Pulmonary artery endothelial cell (primary cell): ENCODE measurements at regions not wholly inside any gene's neighbourhood (a gene's known extent, or its start where the extent isn't known, plus 50 kb on each side); places are given as distances from the start of the nearest gene placed in this dataset.

Source experiments
- DNase-seq: peaks from one replicate; pipeline ENCODE4 v3.0.0-alpha.2; 2011; ENCODE audit warnings: low read depth, low spot score

DNA sequence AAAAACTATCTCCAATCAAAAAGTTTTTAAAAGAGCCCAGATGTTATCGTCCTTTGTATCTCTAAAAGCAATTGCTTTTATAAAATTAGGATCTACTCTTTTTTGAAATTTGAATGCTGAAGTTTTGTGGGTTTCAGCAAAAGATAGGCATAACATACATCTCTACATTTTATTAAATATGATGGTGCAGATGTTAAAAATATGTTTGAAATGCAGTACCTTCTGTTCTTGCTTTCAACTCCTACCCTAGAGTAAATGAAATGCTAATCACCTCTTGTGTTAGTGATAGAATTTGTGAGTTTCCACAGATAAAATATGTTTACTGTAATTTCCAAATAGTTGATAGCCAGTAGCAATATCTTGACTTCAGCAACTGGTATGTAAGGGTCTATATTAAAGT is 95.7 kb upstream of the VPREB1 start:
- DNase-seq = no peak

DNA sequence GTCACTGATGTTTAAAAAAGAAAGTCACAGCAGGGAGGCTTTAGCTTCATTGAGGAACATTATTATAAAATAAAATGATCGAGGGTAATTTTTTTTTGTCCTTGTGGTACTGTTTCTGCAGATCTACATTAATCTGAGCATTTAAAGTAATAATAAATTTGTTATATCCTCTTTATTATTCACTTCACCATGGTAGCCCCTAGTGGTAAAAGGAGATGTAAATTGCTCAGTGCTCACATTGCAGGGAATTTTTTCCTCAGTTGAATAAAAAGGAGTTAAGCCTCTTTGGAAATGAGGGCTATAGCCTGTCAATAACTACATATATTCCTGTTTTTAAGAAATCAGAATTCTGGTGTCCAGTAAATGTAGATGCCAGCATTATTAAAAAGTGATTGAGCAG is 99.7 kb upstream of the VPREB1 start:
- DNase-seq = no peak

DNA sequence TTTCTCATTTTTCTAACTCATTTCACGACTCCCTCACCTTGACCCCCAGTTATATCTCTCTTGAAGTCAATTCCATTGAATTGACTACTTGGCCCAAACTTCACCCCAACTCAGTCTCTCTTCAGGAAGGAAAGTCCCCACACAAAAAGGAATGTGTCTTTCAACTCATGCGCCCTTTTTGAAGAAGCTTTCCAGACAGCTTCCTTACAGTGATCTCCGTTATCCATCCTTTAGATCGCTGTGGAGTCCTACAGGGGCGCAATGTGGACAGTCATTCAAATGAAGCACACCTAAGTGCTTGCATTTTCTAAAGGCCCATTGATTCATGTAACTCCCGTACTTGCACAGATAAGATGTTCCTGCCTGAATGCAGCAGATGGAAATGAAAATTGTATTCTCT is 101.1 kb upstream of the VPREB1 start:
- no peak for DNase-seq

DNA sequence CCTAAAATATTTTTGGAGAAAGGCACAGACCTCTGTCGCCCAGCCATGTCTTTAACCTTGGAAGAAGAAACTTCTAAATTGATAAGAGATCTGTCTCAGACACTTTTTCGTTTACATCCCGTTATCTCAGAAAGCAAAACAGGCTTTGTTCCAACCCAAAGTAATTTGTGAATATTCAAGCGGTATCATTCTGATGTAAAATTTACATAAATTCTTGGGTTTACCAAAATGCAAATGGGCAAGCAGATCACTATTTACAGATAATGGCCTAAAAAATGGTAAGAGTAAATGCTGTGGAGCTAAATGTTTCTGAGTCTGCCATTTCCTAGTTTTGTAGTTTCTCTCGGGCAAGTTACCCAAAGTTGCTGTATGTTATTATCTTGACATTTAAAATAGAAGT is 101.9 kb upstream of the VPREB1 start:
- no peak for DNase-seq

DNA sequence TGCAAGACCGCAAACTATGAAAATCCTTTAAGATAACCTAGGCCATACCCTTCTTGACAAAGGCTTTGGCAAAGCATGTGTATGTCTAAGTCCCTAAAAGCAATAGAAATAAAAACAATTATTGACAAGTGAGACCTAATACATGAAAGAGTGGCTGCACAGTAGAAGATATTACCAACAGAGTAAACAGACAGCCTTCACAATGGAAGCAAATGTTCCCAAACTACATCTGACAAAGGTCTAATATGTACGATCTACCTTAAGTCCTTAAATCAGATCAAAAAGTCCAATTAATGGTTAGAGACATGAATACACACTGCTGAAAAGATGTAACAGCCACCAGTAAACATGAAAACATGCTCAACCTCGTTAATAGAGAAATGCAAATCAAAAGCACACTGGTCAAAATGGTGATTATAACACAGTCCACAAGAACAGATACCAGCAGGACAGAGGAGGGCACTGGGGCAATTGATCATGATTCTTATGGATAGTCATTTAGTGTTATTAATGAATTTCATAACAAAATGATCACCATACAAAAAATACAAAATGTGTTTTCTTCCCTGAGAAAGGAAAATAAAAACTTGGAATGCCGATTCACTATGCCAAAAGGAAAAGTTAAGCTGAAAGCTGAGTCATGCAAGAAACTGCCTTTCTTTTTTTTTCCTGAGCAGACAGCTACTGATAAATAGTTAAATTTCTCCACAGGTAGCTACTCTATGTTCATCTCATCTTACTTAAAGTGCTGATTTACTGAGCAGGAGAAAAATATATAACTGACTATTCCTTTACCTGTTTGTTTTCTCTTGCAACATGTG is 102.6 kb upstream of the VPREB1 start:
- DNase-seq = no peak

DNA sequence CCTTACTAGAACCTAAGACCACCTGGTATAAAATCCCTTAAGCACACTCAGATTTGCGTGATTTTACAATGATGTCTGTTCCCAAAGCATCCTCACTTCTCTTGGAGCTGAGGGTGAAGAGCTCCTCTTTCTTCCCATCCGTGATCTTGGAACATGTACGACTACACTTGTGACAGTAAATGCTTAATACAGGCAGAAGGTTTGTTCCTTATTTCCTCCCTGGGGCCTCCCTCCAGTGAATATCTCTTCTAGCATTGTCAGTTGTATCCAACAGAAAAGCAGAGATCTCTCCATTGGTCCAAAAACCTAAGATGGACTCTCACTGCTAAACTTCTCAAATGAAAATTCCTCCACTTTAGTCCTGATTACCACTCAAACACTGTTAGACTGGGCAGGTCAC is 103.6 kb upstream of the VPREB1 start:
- DNase-seq = no peak

DNA sequence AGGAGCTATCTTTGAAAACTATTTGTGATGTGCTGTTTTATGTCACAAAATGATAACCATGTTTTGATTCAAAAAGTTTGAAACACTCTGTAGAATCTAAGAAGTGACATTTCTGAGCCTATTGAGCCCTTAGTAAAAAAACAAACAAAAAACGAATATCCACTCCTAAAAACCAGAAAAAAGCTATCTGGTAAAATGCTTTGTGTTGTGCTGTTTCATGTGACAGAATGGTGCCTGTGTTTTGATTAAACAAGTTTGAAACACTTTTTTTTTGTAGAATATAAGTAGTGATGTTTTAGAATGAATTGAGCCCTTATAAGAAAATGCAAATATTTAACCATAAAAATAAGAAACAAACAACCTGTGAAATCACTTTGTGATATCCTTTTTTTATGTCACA is 105.2 kb upstream of the VPREB1 start:
- no peak for DNase-seq

DNA sequence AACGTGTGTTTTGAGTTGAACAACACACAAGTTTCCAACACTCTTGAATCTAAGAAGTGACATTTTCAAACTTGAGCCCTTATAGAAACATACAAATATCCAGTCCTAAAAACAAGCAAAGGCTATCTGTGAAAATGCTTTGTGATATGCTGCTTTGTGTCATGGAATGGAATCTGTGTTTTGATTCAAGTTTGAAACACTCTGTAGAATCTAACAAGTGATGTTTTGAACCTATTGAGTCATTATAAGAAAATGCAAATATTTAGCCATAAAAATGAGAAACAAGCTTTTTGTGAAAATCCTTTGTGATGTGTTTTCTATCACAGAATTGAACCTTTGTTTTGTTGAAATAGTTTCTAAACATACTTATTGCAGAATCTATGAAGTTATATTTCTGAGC is 105.7 kb upstream of the VPREB1 start:
- no peak for DNase-seq

DNA sequence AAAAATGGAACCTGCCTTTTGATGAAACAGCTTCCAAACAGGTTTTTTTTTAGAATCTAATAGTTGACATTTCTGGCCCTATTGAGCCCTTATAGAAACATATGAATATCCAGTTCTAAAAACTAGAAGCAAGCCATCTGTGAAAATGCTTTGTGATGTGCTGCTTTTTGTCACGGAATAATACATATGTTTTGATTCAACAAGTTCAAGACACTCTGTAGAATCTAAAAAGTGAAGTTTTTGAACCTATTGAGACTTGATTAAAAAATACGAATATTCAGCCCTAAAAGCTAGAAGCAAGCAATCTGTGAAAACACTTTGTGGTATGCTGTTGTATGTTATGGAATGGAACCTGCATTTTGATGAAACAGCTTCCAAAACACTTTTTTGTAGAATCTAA is 106.7 kb upstream of the VPREB1 start:
- no peak for DNase-seq

DNA sequence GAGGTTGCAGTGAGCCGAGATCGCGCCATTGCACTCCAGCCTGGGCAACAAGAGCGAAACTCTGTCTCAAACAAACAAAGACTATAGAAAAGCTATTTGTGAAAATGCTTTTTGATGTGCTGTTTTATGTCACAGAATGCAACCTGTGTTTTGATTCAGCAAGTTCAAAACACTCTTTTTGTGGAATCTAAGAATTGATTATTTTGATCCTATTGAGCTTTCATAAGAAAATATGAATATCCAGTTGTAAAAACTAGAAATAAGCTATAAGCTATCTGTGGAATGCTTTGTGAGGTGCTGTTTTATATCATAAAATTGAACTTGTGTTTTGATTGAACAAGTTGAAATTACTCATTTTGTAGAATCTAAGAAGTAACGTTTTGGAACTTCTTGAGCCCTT is 110.7 kb upstream of the VPREB1 start:
- no peak for DNase-seq

DNA sequence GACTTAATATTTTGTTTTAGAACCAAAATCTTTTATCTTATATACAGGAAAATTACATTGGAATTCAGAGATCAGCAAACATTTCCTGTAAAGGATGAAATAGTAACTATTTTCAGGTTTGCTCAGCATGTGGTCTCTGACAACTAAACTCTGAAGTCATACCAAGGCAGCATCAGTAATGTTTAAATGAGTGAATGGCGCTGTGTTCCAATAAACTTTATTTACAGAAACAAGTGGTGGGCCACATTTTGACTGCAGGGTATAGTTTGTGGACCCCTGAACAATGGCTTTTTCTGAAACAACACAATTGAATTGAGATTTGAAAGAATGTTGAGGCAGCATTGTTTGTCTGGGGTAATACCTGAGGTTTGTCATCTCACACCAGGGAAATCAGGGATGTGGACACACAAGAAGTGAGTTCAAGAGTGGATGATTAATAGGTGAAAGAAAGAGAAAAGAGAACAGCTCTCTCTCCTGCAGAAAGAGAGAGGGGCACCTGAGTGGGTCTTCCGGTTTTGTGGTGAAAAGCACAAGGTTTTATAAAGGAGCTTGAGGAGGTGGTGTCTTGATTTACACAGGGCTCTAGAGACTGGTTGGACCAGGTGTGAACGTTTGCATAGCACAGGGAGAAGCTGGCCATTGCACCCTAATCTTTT is 113.5 kb upstream of the VPREB1 start:
- no peak for DNase-seq

DNA sequence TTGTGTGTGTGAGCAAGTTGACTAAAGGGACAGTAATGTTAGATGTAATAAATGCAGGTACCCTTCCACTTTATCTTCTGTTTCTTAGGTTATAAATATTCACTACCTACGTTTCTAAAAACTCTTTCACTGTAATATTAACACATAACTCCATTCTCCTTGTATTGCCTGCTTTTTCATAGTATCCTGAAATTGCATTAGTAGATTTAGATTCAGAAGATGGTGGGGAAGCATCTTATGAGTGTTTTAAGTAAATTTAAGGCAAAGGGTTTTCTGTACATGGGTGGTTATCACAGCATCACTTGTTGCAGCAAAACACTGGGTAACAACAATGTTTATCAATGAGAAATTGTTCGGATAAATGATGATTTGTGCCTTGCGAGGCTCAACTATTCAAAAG is 115.2 kb upstream of the VPREB1 start:
- DNase-seq = no peak

DNA sequence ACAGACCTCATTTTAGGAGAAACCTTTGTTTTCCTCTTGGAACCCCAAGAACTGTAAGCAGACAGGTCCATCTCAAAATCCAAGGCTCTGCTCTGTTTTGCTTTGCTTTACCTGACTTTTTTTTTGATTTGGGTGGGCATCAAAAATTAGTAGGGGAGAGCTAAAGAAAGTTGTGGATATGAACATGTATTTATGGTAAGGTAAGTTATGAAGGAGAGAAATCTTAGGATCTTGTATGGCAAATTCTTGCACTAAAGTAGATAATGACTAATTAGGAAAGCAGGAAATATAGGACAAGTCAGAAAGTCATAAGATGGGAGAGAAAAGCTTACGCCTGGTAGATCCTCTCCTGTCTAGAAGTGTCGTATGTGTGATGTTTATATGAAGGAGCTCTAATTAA is 116.1 kb upstream of the VPREB1 start:
- DNase-seq = no peak

DNA sequence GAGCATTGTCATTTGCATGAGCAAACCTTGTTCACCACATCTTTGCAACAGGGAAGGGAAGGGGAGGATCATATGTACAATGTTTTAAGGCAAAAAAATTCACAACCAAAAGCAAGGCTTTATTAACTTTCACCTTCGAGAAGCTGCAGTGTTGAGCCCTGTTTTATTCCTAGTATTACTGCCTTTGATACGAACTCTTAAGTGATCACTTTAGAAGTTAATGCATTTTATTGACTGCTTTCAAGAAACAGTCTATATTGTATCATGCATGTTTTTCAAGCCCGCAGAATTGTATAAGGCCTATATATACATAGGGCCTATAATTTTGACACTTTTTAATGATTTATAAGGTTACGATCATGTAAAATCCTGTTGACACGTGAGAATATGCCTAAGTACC is 117.5 kb upstream of the VPREB1 start:
- no peak for DNase-seq

DNA sequence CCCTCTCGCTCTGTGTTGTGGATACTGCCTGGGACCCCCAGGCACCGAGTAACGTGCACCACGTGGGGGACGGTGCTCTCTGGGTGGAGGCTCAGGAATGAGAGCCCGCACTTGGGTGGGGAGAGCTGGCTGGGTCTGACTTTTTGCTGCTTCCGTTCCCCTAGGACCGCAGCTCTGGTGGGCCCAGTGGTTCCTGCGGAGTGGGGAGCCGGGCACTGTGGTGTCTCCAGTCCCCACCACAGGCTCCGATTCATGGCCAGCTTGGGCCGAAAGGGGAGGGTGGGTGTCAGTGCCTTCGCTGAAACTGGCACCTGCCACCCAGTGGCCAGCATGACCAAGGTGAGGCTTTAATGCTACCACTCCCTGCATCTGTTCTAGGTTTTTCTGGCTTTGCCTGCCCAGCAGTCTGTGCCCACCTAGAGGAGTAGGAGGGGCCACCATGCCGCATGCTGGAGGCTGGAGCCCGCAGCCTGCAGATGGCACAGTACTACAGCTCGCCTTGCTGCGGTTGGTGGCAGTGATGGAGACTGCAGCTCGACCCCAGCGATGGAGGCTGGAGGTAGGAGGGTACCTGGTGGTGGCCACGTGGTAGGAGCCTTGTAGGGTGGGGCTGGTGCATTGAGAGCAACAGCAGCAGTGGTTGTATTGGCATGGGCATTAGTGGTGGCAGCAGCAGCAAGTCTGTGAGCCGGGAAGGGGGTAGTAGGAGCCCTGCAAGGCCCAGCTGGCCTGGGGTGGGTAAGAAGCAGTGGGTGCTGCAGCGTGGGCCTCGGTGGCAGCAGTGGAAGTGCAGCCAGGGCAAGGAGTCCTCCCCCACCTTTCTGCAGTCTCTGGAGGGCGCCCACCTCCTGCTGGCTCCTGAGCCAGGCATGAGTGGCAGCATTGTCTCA is 118.8 kb upstream of the VPREB1 start:
- DNase-seq = no peak

DNA sequence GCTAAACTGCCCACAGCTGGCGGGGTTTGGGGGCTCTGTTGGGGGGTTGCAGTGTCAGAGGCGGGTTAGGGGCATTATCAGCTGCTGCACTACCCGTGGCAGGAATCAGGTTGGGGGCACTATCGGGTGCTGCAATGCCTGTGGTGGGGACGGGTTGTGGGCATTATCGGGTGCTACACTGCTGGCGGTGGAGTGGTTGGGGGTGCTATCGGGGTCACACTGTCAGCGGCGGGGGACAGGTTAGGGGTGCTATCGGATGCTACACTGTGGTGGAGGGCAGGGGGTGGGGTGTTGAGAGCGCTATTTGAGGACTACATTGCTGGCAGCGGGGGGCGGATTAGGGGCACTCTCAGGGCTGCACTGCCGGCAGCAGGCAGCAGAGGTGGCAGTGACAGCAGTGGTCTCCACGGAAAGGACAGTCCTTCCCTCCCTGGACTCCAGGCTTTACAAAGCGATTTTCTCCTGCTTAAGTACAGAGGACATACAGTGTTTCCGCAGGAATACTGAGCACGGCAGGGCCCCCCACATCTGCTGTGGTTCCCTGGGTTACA is 119.5 kb upstream of the VPREB1 start:
- DNase-seq = no peak

DNA sequence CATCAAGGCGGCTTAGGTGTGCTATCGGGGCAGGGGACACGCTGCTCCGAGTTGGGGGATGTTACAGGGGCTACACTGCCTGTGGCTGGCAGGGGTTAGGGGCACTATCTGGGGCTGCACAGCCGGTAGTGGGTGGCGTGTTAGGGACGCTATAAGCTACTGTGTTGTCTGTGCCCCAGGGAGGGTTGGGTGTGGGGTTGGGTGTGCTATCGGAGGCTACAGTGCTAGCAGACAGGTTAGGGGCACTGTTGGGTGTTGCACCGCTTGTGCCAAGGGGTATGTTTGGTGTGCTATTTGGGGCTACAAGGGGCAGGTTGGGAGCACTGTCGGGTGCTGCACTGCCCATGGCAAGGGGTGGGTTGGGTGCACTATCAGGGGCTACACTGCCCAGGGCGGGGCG is 120.2 kb upstream of the VPREB1 start:
- DNase-seq = no peak

DNA sequence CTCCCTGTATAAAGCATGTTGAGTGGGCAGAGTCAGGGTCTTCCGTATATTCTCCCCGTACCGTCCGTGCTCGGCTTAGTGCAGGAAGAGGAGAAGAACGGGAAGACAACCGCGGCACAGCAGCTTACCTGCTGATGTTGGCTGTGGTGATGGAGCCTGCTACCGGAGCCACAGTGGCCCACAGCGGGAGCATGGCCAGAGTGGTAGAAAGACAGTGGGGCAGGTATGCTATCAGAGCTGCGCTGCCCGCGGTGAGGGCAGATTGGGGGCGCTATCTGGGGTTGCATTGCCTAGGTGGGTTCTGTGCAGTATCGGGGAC is 120.7 kb upstream of the VPREB1 start:
- DNase-seq = no peak

DNA sequence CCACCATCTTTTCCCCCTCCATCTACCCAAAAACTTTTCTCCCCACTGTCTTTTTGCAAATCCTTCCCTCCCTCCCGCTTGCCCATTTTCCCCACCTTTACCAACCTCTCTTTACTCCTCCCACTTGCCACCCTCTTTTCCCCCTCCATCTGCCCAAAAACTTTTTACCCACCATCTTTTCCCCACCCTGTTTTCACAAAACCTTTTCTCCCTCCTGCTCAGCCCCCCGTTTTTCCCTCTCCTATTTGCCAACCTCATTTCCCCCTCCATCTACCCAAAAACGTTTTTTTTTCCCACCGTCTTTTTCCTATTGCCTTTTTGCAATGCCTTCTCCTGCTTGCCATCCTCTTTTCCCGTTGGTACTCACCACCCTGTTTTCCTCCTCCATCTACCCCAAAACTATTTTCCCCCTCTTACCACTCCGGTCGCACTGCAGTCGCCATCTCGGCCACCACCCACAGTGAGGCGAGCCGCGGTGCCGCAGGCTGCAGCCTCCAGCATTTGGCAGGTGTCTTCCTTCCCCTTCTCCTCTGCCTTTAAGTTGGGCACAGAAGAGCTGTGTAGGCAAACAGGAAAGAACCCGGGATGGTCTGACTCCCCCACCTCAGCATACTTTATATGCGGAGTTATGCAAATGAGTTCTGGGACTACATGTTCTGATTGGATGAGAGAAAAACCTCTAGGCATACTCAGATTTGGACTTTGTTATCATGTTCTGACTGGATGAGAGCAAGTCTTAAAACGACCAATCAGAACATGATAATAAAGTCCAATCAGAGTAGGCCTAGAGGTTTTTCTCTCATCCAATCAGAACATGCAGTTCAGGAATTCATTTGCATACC is 121.2 kb upstream of the VPREB1 start:
- no peak for DNase-seq

DNA sequence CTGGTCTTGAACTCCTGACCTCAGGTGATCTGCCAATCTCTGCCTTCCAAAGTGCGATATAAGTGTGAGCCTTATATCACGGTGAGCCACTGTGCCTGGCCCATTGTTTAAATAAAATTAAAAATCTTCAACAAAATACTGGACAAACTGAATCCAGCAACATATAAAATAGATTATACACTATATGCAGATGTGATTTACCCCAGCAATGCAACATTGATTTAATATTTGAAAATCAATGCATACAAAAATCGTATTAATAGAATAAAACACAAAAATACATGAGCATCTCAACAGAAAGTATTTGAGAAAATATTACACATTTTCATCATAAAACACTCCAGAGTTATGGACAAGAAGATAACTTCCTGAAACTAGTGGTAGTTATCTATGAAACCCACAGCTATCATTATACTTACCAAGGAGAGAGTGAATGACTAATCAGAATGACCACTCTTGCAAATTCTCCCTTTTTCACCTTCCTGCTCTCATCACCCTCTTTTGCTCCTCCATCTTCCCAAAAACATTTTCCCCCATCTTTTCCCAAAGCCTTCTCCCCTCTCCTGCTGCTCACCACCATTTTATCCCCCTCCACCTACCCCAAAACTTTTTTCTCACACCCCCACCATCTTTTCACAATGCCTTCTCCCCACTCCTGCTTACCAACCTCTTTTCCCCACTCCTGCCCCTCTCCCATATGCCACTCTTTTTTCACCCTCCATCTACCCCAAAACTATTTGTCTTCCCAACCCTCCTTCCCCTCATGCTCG is 122.1 kb upstream of the VPREB1 start:
- no peak for DNase-seq

DNA sequence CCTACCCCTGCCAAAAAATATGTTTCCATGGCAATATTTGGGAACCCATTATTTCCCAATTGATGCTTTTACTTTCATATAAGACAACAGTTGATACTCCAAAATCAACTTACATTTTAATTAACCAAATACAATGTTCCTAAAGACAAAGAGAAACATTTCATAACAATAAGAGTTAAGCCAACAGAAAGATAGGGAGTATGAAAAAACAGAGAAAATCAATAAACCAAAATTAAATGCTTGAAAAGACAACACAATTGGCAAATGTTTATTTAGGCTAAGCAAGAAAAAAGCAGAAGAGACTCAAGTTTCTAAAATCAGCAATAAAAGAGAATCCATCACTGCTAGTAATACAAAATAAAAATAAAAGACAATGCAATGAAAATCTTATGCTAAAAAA is 123.1 kb upstream of the VPREB1 start:
- no peak for DNase-seq
